ENCODE measurements at regions not wholly inside any gene's neighbourhood (a gene's known extent, or its start where the extent isn't known, plus 50 kb on each side); places are given as distances from the start of the nearest gene placed in this dataset.

- no peak for DNase-seq (ENCODE audit: low spot score)
These were observed 889.3 kb upstream of the CELF2 start for GRCh38 chr10:10128387-10128786.

DNA sequence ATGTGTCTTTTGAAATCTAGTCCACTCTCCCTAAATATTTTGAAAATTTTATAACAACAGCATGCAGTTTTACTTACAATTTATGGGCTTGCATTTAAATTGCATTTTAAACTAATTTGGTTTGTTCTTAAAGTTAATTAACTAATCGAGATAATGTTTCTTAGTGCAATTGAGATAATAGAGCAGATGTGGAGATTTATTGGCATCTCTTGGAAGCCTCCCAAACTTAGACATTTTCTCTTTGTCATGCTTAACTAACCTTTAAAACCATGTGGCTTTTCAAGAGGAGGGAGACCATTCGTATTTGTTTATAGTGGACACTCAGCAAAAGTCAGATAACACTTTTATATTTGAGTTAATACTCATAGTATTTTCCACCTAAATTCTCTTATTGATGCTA lies 887.0 kb upstream of the CELF2 start:
- DNase-seq (ENCODE audit: low spot score) = no peak

DNA sequence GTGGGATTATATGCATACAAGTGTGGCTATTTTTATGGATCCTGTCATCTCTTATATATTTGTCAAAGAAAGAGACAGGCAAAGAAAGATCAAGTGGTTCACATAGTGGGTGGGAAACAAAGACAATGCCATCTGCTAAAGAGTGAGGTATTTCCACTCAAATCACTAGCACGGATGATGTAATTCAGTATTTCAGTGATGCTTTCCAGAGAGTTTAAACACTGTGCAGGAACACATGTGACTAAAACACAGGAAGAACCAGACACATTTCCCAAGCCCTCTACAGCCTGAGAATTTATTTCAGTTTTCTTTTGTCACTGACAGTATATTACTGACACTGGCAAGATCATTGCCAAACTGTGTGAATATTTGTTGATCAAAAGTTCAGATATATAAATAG lies 885.7 kb upstream of the CELF2 start:
- DNase-seq (ENCODE audit: low spot score) = no peak

DNA sequence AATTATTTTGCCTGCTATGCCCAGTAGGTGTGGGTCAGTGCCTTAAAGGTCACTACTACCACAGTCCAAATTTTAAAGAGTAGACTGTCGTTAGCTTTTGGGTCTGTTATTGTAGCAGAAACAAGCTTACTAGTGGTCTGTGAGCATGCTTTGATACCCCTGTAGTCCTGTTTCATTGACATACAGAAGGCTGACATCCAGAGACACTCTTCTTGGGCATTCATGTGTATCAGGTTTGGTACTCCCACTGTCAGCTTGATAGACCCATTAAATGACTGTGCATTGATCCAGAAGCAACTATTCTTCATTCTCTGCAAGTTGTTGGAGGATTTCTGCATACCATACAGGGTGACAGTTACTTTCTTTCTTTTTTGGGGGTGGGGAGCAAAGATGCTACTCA lies 884.4 kb upstream of the CELF2 start:
- no peak for DNase-seq (ENCODE audit: low spot score)

GRCh38 chr10:10138685-10139084 lies 879.0 kb upstream of the CELF2 start:
- DNase-seq (ENCODE audit: low spot score) = no peak

GRCh38 chr10:10141782-10142382 lies 875.8 kb upstream of the CELF2 start:
- no peak for DNase-seq (ENCODE audit: low spot score)

GRCh38 chr10:10146604-10147003 lies 871.1 kb upstream of the CELF2 start:
- DNase-seq (ENCODE audit: low spot score) = no peak

GRCh38 chr10:10149899-10150298 lies 867.8 kb upstream of the CELF2 start:
- DNase-seq (ENCODE audit: low spot score) = no peak

- DNase-seq (ENCODE audit: low spot score) = no peak
These were observed 860.6 kb upstream of the CELF2 start for GRCh38 chr10:10156917-10157600.

- DNase-seq (ENCODE audit: low spot score) = no peak
These were observed 856.8 kb upstream of the CELF2 start for GRCh38 chr10:10160821-10161312.

DNA sequence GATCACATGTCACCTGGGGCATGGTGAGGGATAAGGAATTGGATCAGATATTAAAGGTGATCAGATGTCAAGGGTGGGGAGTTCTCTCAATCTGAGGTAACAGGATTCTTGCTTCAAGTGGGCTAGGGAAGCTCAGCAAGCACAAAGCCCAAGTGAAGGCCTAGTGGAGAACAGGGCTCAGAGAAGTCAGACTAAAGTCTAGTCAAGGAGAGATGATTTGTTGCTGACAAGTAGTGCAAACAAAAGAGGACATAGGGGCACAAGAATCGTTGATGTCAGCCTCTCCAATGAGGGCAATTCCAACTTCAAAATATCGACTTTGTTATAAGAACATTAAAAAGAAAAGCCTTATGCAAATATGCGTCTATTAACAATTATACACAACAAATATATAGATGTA lies 852.8 kb upstream of the CELF2 start:
- no peak for DNase-seq (ENCODE audit: low spot score)

- DNase-seq (ENCODE audit: low spot score) = no peak
These were observed 852.3 kb upstream of the CELF2 start for GRCh38 chr10:10165415-10165814.

DNA sequence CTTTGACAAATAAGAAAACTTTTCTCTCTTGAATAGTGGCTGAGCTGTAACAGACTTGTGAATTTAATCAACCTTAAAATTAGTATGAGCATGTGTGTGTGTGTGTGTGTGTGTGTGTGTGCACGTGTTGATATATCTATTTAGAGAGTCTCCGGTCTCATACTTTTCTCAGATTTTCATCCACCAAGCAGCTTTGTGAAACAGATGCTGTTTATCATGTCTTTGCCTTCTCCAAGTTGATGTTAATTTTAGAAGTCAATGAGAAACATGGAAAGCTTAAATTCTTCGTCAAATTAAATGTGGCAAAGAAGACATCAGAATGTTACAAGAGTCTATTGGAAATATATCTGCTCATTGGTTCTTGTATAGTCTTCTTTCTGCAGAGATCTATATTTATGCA lies 839.2 kb upstream of the CELF2 start:
- no peak for DNase-seq (ENCODE audit: low spot score)

DNA sequence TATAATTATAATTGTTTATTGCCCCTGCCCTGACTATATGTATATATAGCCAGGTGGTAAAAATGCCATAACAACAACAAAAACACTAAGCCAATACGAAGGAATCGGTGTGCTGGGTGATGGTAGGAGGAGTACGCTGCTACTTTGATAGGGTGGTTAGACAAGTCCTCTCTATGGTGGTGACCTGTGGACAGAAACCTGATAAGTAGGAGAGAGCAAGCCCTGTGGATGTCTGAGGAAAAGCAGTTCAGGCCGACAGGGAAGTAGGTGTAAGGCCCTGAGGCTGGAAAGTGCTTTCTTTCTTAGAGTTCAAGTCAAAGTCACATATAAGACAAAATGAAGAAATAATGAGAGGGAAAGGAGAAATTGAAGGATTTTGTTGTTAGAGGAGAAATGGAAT lies 823.8 kb upstream of the CELF2 start:
- no peak for DNase-seq (ENCODE audit: low spot score)

- no peak for DNase-seq (ENCODE audit: low spot score)
These were observed 821.0 kb upstream of the CELF2 start for GRCh38 chr10:10196701-10197100.

- no peak for DNase-seq (ENCODE audit: low spot score)
These were observed 820.2 kb upstream of the CELF2 start for GRCh38 chr10:10197423-10197822.

DNA sequence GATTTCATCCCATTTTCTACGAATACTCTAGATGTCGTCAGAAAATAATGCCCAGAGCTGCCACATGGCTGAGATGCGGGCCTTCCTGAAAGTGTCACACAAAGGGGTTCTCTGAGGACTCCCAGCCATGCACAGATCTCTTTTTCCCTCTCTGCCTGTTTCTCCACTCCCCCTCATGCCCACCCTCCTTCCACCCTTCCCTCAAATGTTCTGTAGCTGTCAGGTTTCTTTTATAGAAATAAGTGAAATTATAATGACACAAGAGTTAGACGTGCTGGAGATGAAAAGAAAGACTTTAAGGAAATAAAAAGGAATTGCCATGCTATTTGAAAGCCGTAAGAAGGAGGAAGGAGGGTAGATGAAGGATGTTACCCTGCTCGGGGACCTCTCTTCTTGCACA lies 819.3 kb upstream of the CELF2 start:
- DNase-seq (ENCODE audit: low spot score) = no peak

DNA sequence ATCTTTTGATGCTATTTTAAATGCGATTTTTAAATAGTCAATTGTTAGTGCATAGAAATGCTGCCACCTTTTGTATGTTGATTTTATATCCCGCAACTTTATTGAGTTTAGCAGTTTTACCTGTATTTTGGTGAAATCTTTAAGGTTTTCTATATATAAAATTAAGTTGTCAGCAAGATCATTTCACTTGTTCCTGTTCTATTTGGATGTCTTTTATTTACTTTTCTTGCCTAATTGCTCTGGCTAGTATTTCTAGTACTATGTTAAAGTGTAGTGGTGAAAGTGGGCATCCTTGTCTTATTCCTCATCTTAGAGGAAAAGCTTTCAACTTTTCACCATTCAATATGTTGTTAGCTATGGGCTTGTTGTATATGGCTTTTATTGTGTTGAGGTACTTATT lies 813.3 kb upstream of the CELF2 start:
- DNase-seq (ENCODE audit: low spot score) = no peak

DNA sequence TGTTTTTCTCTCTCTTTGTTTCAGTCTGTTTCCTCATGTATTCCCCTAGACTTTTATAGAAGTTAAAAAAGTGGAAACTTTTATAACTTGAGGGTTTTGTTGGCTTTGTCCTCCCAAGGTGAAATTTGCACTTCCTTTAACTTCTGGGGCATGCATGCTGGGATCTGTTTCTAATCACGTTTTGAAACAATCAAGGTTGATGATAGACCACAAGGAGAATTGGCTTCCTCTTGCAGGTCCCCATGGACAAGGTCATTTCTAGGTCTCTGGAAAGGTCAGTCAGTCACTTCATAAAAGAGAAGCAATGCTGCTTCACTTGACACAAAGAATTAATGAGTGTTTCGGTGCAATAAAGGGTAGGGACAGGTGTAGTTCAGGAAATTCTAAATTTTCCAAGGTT lies 811.8 kb upstream of the CELF2 start:
- no peak for DNase-seq (ENCODE audit: low spot score)

- no peak for DNase-seq (ENCODE audit: low spot score)
These were observed 810.1 kb upstream of the CELF2 start for GRCh38 chr10:10207538-10207937.

GRCh38 chr10:10208196-10208595 lies 809.5 kb upstream of the CELF2 start:
- DNase-seq (ENCODE audit: low spot score) = no peak

DNA sequence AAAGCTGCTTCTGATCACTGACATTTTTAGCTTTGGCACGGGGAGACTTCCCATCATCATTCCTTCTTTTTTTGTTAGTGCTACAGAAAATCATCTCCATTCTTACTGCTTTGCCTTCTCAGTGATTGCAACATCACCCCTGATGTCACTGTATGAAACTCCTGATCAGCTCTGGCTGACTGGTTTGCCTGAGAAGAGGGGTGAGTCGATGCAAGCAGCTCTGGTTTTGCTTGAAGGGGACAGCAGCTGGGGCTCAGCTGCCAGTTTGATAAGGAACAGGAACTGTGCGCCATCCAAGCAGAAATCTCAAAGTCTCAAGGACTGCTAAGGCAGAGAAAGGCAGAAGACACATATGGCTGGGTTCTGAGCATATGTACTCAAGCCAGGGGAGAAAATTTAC lies 808.5 kb upstream of the CELF2 start:
- no peak for DNase-seq (ENCODE audit: low spot score)

GRCh38 chr10:10211409-10211808 lies 806.3 kb upstream of the CELF2 start:
- DNase-seq (ENCODE audit: low spot score) = no peak

DNA sequence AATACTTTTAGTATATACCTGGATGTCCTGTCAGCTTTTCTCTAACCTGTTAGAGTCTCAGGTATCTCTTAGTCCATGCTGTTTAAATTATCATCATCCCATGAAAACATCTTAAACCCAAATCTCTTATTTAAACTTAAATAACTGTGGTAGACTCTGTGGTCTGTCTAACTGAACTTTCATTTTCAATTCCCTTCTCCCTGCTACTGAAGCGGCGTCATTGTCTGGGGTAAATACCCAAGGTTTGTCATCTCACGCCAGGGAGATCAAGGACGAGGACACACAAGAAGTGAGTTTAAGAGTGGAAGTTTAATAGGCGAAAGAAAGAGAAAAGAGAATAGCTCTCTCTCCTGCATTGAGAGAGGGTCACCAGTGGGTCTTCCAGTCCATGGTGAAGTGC lies 804.4 kb upstream of the CELF2 start:
- no peak for DNase-seq (ENCODE audit: low spot score)
